Stimulated activated naive B cell treated with anti-CD40 and anti-IgM and Interleukin-4, amounts not matched to agents 10 μg/mL and 1 μg/mL and 100 μg/mL, for 72 hours (primary cell): ENCODE measurements at regions not wholly inside any gene's neighbourhood (a gene's known extent, or its start where the extent isn't known, plus 50 kb on each side); places are given as distances from the start of the nearest gene placed in this dataset.

Experiments
- ATAC-seq, 2 donors: fragments of 150-1000 bp; cut with Tn5 transposase; replicated peaks; 2 replicates each; pipeline ENCODE4 v1.10.0; 2021; ENCODE audit warnings: moderate library complexity in 1 of 2
- DNase-seq: peaks from one replicate; pipeline ENCODE4 v3.0.0; 2021
- H3K27ac Mint-ChIP-seq: one replicate; pipeline ENCODE4 v1.8.0; 2022; ENCODE audit warnings: mild to moderate bottlenecking, mixed read lengths
- H3K27me3 Mint-ChIP-seq, 2 donors: one replicate each; pipeline ENCODE4 v1.8.0; 2022; ENCODE audit warnings: mixed read lengths in 2 of 2
- H3K36me3 Mint-ChIP-seq, 2 donors: one replicate each; pipeline ENCODE4 v1.8.0; 2022; ENCODE audit warnings: mixed read lengths in 2 of 2, mild to moderate bottlenecking in 1 of 2
- H3K4me1 Mint-ChIP-seq, 2 donors: one replicate each; pipeline ENCODE4 v1.8.0; 2022; ENCODE audit warnings: mixed read lengths in 2 of 2, mild to moderate bottlenecking in 1 of 2
- H3K4me3 Mint-ChIP-seq, 2 donors: one replicate each; pipeline ENCODE4 v1.8.0; 2022; ENCODE audit warnings: mild to moderate bottlenecking in 2 of 2, mixed read lengths in 2 of 2, moderate library complexity in 1 of 2
- H3K9me3 Mint-ChIP-seq, 2 donors: one replicate each; pipeline ENCODE4 v1.8.0; 2022; ENCODE audit warnings: mixed read lengths in 2 of 2, mild to moderate bottlenecking in 1 of 2

GRCh38 chr17:71399649-71400048 lies 721.2 kb upstream of the SOX9 start:
- H3K27me3 Mint-ChIP-seq, result no peaks in the 10 kb centered on the region
- ATAC-seq (no peak), DNase-seq (no peak)
- peaks cover 2 to 4% of the 10 kb centered on the region in 2 donors for H3K9me3 Mint-ChIP-seq
- no peaks in the 10 kb centered on the region for H3K36me3 Mint-ChIP-seq
- H3K27ac Mint-ChIP-seq, result no peak overlapping the region
- no peak overlapping the region for H3K4me3 Mint-ChIP-seq
- H3K4me1 Mint-ChIP-seq, result no peaks in the 10 kb centered on the region

- Mint-ChIP-seq H3K4me1 (no peaks in the 10 kb centered on the region), H3K27me3 (no peaks in the 10 kb centered on the region), H3K9me3 (no peaks in the 10 kb centered on the region), H3K27ac (no peak overlapping the region), H3K36me3 (no peaks in the 10 kb centered on the region), H3K4me3 (no peak overlapping the region)
- ATAC-seq (no peak), DNase-seq (no peak)
These were observed 718.8 kb upstream of the SOX9 start for GRCh38 chr17:71402007-71402406.

GRCh38 chr17:71402661-71403141 lies 718.1 kb upstream of the SOX9 start:
- ATAC-seq, result no peak
- DNase-seq, result no peak
- Mint-ChIP-seq H3K4me1 (no peaks in the 10 kb centered on the region), H3K36me3 (no peaks in the 10 kb centered on the region), H3K27ac (no peak overlapping the region), H3K4me3 (no peak overlapping the region), H3K27me3 (no peaks in the 10 kb centered on the region), H3K9me3 (no peaks in the 10 kb centered on the region)

GRCh38 chr17:71405101-71405500 lies 715.7 kb upstream of the SOX9 start:
- Mint-ChIP-seq H3K4me3 (no peak overlapping the region), H3K27me3 (no peaks in the 10 kb centered on the region), H3K9me3 (no peaks in the 10 kb centered on the region), H3K36me3 (no peaks in the 10 kb centered on the region), H3K27ac (no peak overlapping the region), H3K4me1 (no peaks in the 10 kb centered on the region)
- no peak for DNase-seq
- no peak for ATAC-seq

GRCh38 chr17:71407981-71408380 lies 712.8 kb upstream of the SOX9 start:
- H3K27ac Mint-ChIP-seq, result no peak overlapping the region
- H3K36me3 Mint-ChIP-seq, result no peaks in the 10 kb centered on the region
- DNase-seq, result no peak

GRCh38 chr17:71409137-71409536 lies 711.7 kb upstream of the SOX9 start:
- DNase-seq (no peak), ATAC-seq (no peak)
- H3K9me3 Mint-ChIP-seq, result no peaks in the 10 kb centered on the region
- no peaks in the 10 kb centered on the region for H3K36me3 Mint-ChIP-seq
- no peaks in the 10 kb centered on the region for H3K4me1 Mint-ChIP-seq
- H3K4me3 Mint-ChIP-seq, result no peak overlapping the region
- no peak overlapping the region for H3K27ac Mint-ChIP-seq
- no peaks in the 10 kb centered on the region for H3K27me3 Mint-ChIP-seq

More at GRCh38 chr17:71407981-71408380, 712.8 kb upstream of the SOX9 start:
- no peaks in the 10 kb centered on the region for H3K27me3 Mint-ChIP-seq
- H3K4me1 Mint-ChIP-seq, result no peaks in the 10 kb centered on the region
- no peaks in the 10 kb centered on the region for H3K9me3 Mint-ChIP-seq
- no peak for ATAC-seq
- no peak overlapping the region for H3K4me3 Mint-ChIP-seq

- ATAC-seq (no peak), DNase-seq (no peak)
- Mint-ChIP-seq H3K27me3 (no peaks in the 10 kb centered on the region), H3K4me3 (no peak overlapping the region), H3K36me3 (no peaks in the 10 kb centered on the region), H3K4me1 (no peaks in the 10 kb centered on the region), H3K9me3 (peaks cover 0 to 2% of the 10 kb centered on the region in 2 donors), H3K27ac (no peak overlapping the region)
These were observed 711.1 kb upstream of the SOX9 start for GRCh38 chr17:71409712-71410111.

- Mint-ChIP-seq H3K27ac (no peak overlapping the region), H3K4me3 (no peak overlapping the region), H3K36me3 (no peaks in the 10 kb centered on the region), H3K9me3 (peaks cover 0 to 2% of the 10 kb centered on the region in 2 donors), H3K4me1 (no peaks in the 10 kb centered on the region), H3K27me3 (no peaks in the 10 kb centered on the region)
- DNase-seq, result no peak
- ATAC-seq, result no peak
These were observed 708.0 kb upstream of the SOX9 start for GRCh38 chr17:71412803-71413202.

- Mint-ChIP-seq H3K4me3 (no peak overlapping the region), H3K4me1 (no peaks in the 10 kb centered on the region), H3K9me3 (peaks cover 0 to 2% of the 10 kb centered on the region in 2 donors), H3K27ac (no peak overlapping the region), H3K27me3 (no peaks in the 10 kb centered on the region), H3K36me3 (no peaks in the 10 kb centered on the region)
- DNase-seq (no peak), ATAC-seq (no peak)
These were observed 706.9 kb upstream of the SOX9 start for GRCh38 chr17:71413935-71414334.

- no peak for DNase-seq
- no peaks in the 10 kb centered on the region for H3K4me1 Mint-ChIP-seq
These were observed 703.7 kb upstream of the SOX9 start for GRCh38 chr17:71417142-71417541.

GRCh38 chr17:71422968-71423367 lies 697.9 kb upstream of the SOX9 start:
- Mint-ChIP-seq H3K4me1 (no peaks in the 10 kb centered on the region), H3K36me3 (no peaks in the 10 kb centered on the region), H3K9me3 (peaks cover 0 to 5% of the 10 kb centered on the region in 2 donors), H3K27ac (no peak overlapping the region), H3K27me3 (no peaks in the 10 kb centered on the region), H3K4me3 (no peak overlapping the region)
- DNase-seq (no peak), ATAC-seq (no peak)

More at GRCh38 chr17:71417142-71417541, 703.7 kb upstream of the SOX9 start:
- ATAC-seq, result no peak
- H3K27me3 Mint-ChIP-seq, result no peaks in the 10 kb centered on the region
- no peak overlapping the region for H3K4me3 Mint-ChIP-seq
- H3K36me3 Mint-ChIP-seq, result no peaks in the 10 kb centered on the region
- H3K9me3 Mint-ChIP-seq, result peaks cover 0 to 2% of the 10 kb centered on the region in 2 donors
- no peak overlapping the region for H3K27ac Mint-ChIP-seq

- Mint-ChIP-seq H3K4me3 (no peak overlapping the region), H3K27me3 (no peaks in the 10 kb centered on the region), H3K36me3 (no peaks in the 10 kb centered on the region), H3K27ac (no peak overlapping the region), H3K9me3 (peaks cover 4 to 8% of the 10 kb centered on the region in 2 donors), H3K4me1 (no peaks in the 10 kb centered on the region)
- ATAC-seq (no peak), DNase-seq (no peak)
These were observed 696.8 kb upstream of the SOX9 start for GRCh38 chr17:71423871-71424546.

GRCh38 chr17:71427801-71428200 lies 693.0 kb upstream of the SOX9 start:
- DNase-seq (no peak), ATAC-seq (no peak)
- Mint-ChIP-seq H3K9me3 (peaks cover 4 to 6% of the 10 kb centered on the region in 2 donors), H3K27me3 (no peaks in the 10 kb centered on the region), H3K4me1 (no peaks in the 10 kb centered on the region), H3K27ac (no peak overlapping the region), H3K36me3 (no peaks in the 10 kb centered on the region), H3K4me3 (no peak overlapping the region)

- Mint-ChIP-seq H3K36me3 (no peaks in the 10 kb centered on the region), H3K4me3 (no peak overlapping the region), H3K27me3 (no peaks in the 10 kb centered on the region), H3K9me3 (peaks cover 3 to 4% of the 10 kb centered on the region in 2 donors), H3K27ac (no peak overlapping the region), H3K4me1 (no peaks in the 10 kb centered on the region)
- no peak for DNase-seq
- ATAC-seq, result no peak
These were observed 691.9 kb upstream of the SOX9 start for GRCh38 chr17:71428897-71429296.

- Mint-ChIP-seq H3K9me3 (peaks cover 3 to 4% of the 10 kb centered on the region in 2 donors), H3K27me3 (no peaks in the 10 kb centered on the region), H3K36me3 (no peaks in the 10 kb centered on the region), H3K27ac (no peak overlapping the region), H3K4me1 (no peaks in the 10 kb centered on the region), H3K4me3 (no peak overlapping the region)
- ATAC-seq (no peak), DNase-seq (no peak)
These were observed 690.5 kb upstream of the SOX9 start for GRCh38 chr17:71430281-71430680.
